Panc1 (cell line): ENCODE measurements at regions not wholly inside any gene's neighbourhood (a gene's known extent, or its start where the extent isn't known, plus 50 kb on each side); places are given as distances from the start of the nearest gene placed in this dataset.
"Not testable (repeated sequence)": the region's sequence is repeated elsewhere in the genome, so short reads cannot be mapped to it uniquely, and the experiment has no call there.

Experiments used
- ATAC-seq: fragments of 200-7000 bp; cut with Tn5 transposase; 2 replicates; pipeline ENCODE4 v1.9.1; 2020; ENCODE audit warnings: mild to moderate bottlenecking, moderate library complexity
- BruUV-seq: library from RNA; stranded (reverse); fragments of 400-500 nt; replicated peaks from 2 replicates; lab custom pipeline; 2021; lab: Mats Ljungman, UMichigan
- CTCF ChIA-PET: fragments of 300-600 bp; sonication (Branson Sonifier 250); formaldehyde crosslinking; loops from one replicate; lab custom pipeline; 2022; ENCODE audit warnings: antibody characterized with exemption; lab: Charles Lee
- POLR2A ChIA-PET: fragments of 300-600 bp; sonication (Branson Sonifier 250); formaldehyde crosslinking; loops from one replicate; lab custom pipeline; 2022; ENCODE audit warnings: antibody characterized with exemption; lab: Charles Lee
- DNase-seq: peaks from one replicate; pipeline ENCODE4 v3.0.0-alpha.2; 2010; ENCODE audit warnings: low read depth, low spot score
- H3K27ac ChIP-seq: 2 replicates; pipeline ENCODE4 v1.5.1; 2011; ENCODE audit warnings: mild to moderate bottlenecking, low read length, inconsistent platforms
- H3K27me3 ChIP-seq: fragments of 200-500 bp; sonication (Bioruptor generic); 2 replicates; pipeline ENCODE4 v1.6.0; 2014; ENCODE audit warnings: low read length, inconsistent platforms; ENCODE audit not compliant: control insufficient read depth, insufficient read depth
- H3K36me3 ChIP-seq: fragments of 200-500 bp; sonication (Bioruptor generic); 2 replicates; pipeline ENCODE4 v1.5.1; 2014; ENCODE audit warnings: inconsistent platforms, mild to moderate bottlenecking, low read length, moderate library complexity; ENCODE audit not compliant: control insufficient read depth, insufficient read depth
- H3K4me1 ChIP-seq: 2 replicates; pipeline ENCODE4 v1.5.1; 2011; ENCODE audit warnings: inconsistent platforms, mild to moderate bottlenecking, low read length, moderate library complexity; ENCODE audit not compliant: control insufficient read depth, insufficient read depth
- H3K4me3 ChIP-seq, 2 experiments: 2 replicates each; pipeline ENCODE4 v1.5.1; 2011 to 2012; ENCODE audit warnings: low read depth in 2 of 2, low read length in 2 of 2, mild to moderate bottlenecking in 2 of 2, inconsistent platforms in 1 of 2, moderate library complexity in 1 of 2
- H3K9me3 ChIP-seq: fragments of 200-500 bp; sonication (Bioruptor generic); 2 replicates; pipeline ENCODE4 v1.5.1; 2014; ENCODE audit warnings: low read depth, mild to moderate bottlenecking, inconsistent platforms, low read length, moderate library complexity; ENCODE audit not compliant: control insufficient read depth, insufficient read depth
- POLR2AphosphoS5 ChIP-seq: IDR thresholded peaks from 2 replicates; pipeline ENCODE4 v1.6.1; 2012; ENCODE audit warnings: mild to moderate bottlenecking, low read depth, low read length, moderate library complexity
- SIN3A ChIP-seq: IDR thresholded peaks from 2 replicates; pipeline ENCODE4 v1.6.1; 2012; ENCODE audit warnings: low read depth, mild to moderate bottlenecking, low read length, moderate library complexity, borderline replicate concordance; ENCODE audit not compliant: insufficient read depth
- TCF7L2 ChIP-seq: IDR thresholded peaks from 2 replicates; pipeline ENCODE4 v1.6.1; 2011; ENCODE audit warnings: mild to moderate bottlenecking, low read depth, low read length, inconsistent platforms
- in situ Hi-C: cut with HindIII; loops from 2 replicates; pipeline ENCODE4 v1.10.0; 2016; ENCODE audit warnings: low sequenced_read_pairs, low pct_unique_long_range_greater_than_20kb
- intact Hi-C: fragments of 100-400 bp; cut with micrococcal nuclease; formaldehyde crosslinking; loops from one replicate; pipeline ENCODE4 v1.10.0; 2022; ENCODE audit not compliant: unreplicated experiment
- TF ChIP-seq, protein P1 (sequence below): fragments of 450-650 bp; IDR thresholded peaks from 2 replicates; pipeline ENCODE4 v1.5.1; 2017; ENCODE audit warnings: mild to moderate bottlenecking
- TF ChIP-seq, protein P2 (sequence below), 2 experiments: IDR thresholded peaks; 2 replicates each; pipeline ENCODE4 v1.6.1; 2011 to 2012; ENCODE audit warnings: low read depth in 2 of 2, control low read depth in 1 of 2, low read length in 1 of 2, mild to moderate bottlenecking in 1 of 2, moderate library complexity in 1 of 2; ENCODE audit not compliant: insufficient read depth in 1 of 2

GRCh38 chr2:4803396-4803795, 888.8 kb upstream of the SOX11 start:
- POLR2A ChIA-PET = interaction anchor here (0.7 kb wide), 1 partner anchor 19 kb away, joined by 5 read pairs; no protein-coding TSS in a partner anchor
- BruUV-seq = no TSS peak

GRCh38 chr2:4814137-4814536, 878.0 kb upstream of the SOX11 start:
- POLR2A ChIA-PET, DNase-seq, H3K4me3 ChIP-seq, H3K36me3 ChIP-seq, H3K27ac ChIP-seq, in situ Hi-C loops, intact Hi-C loops, CTCF ChIA-PET, ATAC-seq, H3K9me3 ChIP-seq, BruUV-seq, H3K4me1 ChIP-seq, H3K27me3 ChIP-seq: not testable (repeated sequence)

More at GRCh38 chr2:4803396-4803795, 888.8 kb upstream of the SOX11 start:
- no peak overlapping the region for H3K4me3 ChIP-seq
- ATAC-seq (no peak), DNase-seq (no peak)
- H3K36me3 ChIP-seq = no peaks in the 10 kb centered on the region
- CTCF ChIA-PET = no interaction called here
- H3K4me1 ChIP-seq = no peaks in the 10 kb centered on the region
- no peaks in the 10 kb centered on the region for H3K9me3 ChIP-seq
- no peaks in the 10 kb centered on the region for H3K27me3 ChIP-seq
- no peak overlapping the region for H3K27ac ChIP-seq
- in situ Hi-C loops = no loop called here
- TF ChIP-seq SIN3A = no peak
- no peak for TF ChIP-seq TCF7L2
- TF ChIP-seq POLR2AphosphoS5 = no peak
- TF ChIP-seq, protein P1, sequence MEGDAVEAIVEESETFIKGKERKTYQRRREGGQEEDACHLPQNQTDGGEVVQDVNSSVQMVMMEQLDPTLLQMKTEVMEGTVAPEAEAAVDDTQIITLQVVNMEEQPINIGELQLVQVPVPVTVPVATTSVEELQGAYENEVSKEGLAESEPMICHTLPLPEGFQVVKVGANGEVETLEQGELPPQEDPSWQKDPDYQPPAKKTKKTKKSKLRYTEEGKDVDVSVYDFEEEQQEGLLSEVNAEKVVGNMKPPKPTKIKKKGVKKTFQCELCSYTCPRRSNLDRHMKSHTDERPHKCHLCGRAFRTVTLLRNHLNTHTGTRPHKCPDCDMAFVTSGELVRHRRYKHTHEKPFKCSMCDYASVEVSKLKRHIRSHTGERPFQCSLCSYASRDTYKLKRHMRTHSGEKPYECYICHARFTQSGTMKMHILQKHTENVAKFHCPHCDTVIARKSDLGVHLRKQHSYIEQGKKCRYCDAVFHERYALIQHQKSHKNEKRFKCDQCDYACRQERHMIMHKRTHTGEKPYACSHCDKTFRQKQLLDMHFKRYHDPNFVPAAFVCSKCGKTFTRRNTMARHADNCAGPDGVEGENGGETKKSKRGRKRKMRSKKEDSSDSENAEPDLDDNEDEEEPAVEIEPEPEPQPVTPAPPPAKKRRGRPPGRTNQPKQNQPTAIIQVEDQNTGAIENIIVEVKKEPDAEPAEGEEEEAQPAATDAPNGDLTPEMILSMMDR = no peak
- TF ChIP-seq, protein P2, sequence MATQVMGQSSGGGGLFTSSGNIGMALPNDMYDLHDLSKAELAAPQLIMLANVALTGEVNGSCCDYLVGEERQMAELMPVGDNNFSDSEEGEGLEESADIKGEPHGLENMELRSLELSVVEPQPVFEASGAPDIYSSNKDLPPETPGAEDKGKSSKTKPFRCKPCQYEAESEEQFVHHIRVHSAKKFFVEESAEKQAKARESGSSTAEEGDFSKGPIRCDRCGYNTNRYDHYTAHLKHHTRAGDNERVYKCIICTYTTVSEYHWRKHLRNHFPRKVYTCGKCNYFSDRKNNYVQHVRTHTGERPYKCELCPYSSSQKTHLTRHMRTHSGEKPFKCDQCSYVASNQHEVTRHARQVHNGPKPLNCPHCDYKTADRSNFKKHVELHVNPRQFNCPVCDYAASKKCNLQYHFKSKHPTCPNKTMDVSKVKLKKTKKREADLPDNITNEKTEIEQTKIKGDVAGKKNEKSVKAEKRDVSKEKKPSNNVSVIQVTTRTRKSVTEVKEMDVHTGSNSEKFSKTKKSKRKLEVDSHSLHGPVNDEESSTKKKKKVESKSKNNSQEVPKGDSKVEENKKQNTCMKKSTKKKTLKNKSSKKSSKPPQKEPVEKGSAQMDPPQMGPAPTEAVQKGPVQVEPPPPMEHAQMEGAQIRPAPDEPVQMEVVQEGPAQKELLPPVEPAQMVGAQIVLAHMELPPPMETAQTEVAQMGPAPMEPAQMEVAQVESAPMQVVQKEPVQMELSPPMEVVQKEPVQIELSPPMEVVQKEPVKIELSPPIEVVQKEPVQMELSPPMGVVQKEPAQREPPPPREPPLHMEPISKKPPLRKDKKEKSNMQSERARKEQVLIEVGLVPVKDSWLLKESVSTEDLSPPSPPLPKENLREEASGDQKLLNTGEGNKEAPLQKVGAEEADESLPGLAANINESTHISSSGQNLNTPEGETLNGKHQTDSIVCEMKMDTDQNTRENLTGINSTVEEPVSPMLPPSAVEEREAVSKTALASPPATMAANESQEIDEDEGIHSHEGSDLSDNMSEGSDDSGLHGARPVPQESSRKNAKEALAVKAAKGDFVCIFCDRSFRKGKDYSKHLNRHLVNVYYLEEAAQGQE (IDR thresholded peaks at IDR 0.05; ENCODE audit: insufficient read depth in 1 of 2, low read depth in 2 of 2, low read length in 1 of 2) = no peak
- intact Hi-C loops = no loop called here

GRCh38 chr2:4827836-4828235, 864.3 kb upstream of the SOX11 start:
- ATAC-seq (no peak), DNase-seq (no peak)
- in situ Hi-C loops (no loop called here), intact Hi-C loops (no loop called here)
- Histone ChIP-seq H3K27ac (no peak overlapping the region), H3K4me3 (no peak overlapping the region), H3K27me3 (no peaks in the 10 kb centered on the region), H3K9me3 (no peaks in the 10 kb centered on the region), H3K36me3 (no peaks in the 10 kb centered on the region), H3K4me1 (no peaks in the 10 kb centered on the region)
- ChIA-PET POLR2A (no interaction called here), CTCF (no interaction called here)
- TF ChIP-seq, protein P1 = no peak
- TF ChIP-seq POLR2AphosphoS5 = no peak
- TF ChIP-seq, protein P2 (IDR thresholded peaks at IDR 0.05; ENCODE audit: insufficient read depth in 1 of 2, low read depth in 2 of 2, low read length in 1 of 2) = no peak
- no peak for TF ChIP-seq SIN3A
- no peak for TF ChIP-seq TCF7L2
- BruUV-seq = no TSS peak
